ENCODE measurements at regions not wholly inside any gene's neighbourhood (a gene's known extent, or its start where the extent isn't known, plus 50 kb on each side); places are given as distances from the start of the nearest gene placed in this dataset.
"Not testable (repeated sequence)": the region's sequence is repeated elsewhere in the genome, so short reads cannot be mapped to it uniquely, and the experiment has no call there.

DNA sequence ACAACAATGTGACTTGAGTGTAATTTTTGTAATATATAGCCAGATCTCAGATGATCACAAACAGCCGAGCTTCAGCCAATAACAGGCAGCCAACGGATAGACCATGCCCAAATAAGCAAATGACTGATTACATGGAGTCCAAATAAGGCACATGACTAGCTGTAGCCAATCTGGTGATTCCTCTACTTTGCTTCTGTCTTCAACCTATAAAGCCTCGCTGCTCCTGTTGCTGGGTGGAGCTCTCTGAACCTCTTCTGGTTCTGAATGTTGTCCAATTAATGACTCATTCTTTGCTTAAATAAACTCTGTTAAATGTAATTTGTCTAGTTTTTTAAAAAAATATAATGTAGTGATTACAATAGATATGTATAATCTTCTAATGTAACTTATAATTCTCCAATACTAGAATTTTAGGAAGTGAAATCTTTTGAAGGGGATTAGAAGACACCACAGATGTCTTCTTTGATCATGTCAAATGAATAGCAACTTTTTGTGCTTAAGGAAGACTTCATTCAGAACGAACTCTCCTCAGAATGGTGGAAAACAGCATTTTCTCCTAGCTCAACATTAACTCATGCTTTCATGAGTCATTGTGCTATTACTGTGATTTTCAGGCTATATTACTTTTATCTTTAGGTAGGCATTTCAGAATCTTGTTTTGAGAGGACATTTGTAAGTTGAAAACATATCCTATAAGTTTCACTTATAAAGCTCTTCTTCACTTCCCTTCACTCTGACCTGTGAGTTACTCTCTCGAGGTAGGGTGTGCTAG, 857.8 kb upstream of the B3GALT2 start:
- no peak for DNase-seq (ENCODE audit: low read depth, low spot score)

DNA sequence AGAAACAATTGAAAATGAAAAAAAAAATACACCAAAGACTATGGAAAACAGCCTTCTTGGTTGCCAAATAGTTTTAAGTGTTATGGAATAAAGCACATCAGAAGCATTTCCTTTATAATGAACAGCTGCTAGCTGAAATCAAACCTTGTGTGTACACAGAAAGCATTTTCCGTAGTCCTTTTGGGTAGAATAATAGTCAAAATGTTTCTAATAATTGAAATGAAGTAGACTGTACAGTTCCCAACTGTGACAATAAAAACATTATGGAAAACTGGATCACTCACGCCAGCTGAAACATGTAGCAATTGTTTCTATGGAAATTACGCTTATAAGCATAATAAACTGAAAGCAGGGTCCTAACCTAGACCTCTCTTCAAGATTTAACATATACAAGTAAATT, 856.3 kb upstream of the B3GALT2 start:
- DNase-seq (ENCODE audit: low read depth, low spot score): no peak

DNA sequence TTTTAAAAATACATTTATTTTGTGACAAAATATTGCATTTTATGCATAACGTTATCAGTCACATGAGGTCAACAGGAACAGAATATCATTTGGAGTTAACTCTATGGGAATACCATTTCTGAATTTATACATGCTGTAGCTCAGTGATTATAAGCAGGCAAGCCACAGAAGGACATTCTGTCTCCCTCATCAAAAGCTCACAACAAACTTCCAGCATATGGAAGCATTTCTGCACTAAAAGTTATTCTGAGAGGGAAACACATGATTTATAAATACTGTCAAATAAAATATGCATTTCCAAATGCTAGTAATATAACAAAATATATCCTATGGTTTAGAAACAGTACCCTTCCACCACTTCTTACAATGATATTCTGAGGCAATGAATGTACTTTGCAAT, 854.1 kb upstream of the B3GALT2 start:
- no peak for DNase-seq (ENCODE audit: low read depth, low spot score)

DNA sequence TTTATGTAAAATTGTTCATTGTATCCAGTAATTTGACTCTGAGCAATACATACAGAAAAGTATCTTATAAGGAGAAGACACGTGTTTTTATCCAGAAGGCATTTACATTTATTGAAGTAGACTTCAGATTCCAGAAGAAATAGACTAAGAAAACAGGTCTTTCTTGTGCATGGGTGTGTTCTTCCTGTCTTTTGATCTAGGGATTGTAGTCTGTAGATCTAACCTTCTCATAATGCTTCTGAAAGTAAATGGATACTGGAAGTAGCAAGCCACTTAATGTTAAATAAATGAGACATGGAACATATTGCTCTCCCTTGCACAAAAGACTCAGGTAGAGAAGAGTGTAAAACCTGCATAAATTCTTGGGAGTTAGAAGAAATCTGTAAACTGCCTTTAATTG, 853.2 kb upstream of the B3GALT2 start:
- DNase-seq (ENCODE audit: low read depth, low spot score): no peak

DNA sequence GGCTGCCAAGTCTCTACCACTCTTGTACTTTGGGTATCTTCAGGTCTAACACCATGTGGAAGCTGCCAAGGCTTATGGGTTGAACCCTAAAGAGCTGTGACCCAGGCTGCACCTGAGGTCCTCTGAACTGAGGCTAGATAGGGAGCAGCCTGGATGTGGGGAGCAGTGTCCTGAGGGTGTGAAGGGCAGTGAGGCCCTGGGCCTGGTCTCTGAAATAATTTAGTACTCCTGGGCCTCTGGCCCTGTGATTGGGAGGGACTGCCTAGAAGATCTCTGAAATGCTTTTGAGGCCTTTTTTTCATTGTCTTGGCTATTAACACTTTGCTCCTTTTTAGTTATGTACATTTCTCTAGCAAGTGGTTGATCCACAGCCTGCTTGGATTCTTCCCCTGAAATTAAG, 847.2 kb upstream of the B3GALT2 start:
- DNase-seq (ENCODE audit: low read depth, low spot score): no peak

DNA sequence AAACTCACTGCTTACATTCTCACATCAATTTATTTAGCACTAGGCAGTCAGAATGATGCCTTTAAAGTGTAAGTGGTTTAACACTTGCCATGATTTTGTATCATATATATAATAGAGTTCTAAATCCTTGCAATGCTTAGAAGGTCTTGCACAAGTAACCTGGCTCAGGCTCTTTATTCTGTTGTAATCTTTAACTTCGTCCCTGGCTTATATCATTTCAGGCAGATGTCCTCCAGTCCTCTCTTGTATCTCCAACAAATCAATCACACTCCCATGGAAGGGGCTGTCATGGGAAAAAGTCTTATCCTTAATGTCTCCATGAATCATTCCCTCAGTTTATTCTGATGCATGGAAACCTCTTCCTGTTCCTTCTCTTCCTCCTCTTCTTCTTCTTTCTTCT, 841.6 kb upstream of the B3GALT2 start:
- DNase-seq (ENCODE audit: low read depth, low spot score): no peak

DNA sequence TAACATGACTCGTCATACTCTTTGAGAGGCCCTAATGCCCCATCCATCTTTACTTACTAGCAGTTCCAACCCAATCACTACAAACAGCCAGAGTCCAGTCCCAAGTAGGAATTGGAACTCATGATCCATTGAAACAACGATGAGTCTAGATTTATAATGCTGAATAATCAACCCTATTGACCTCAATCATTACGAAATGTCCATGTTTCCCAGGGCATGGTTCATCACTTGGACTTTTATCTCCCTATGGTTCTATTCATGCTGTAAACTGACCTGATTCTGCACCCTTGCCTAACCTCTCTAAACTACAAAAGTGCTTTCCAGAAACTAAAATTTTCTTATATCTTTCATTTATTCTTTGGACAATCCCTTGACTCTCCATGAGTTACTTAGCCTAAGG, 840.0 kb upstream of the B3GALT2 start:
- DNase-seq (ENCODE audit: low read depth, low spot score): no peak

DNA sequence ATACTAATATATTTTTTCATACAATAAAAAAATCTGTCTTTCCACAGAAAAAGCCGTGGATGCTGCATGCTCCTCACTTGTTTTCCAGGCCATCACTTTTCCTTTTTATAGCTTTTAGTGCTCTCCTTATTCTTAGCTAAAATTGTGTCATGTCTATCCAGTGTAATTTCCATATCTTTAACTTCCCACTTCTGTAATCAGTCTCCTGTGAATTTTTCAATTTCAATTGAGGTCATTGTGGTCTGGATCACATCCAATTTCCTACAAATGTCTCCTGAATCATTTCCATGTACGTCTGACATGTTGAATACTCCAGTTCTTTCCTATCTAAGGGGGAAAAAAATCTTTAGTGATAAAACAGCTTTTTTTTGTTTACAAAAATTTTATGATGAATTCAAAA, 838.2 kb upstream of the B3GALT2 start:
- no peak for DNase-seq (ENCODE audit: low read depth, low spot score)

DNA sequence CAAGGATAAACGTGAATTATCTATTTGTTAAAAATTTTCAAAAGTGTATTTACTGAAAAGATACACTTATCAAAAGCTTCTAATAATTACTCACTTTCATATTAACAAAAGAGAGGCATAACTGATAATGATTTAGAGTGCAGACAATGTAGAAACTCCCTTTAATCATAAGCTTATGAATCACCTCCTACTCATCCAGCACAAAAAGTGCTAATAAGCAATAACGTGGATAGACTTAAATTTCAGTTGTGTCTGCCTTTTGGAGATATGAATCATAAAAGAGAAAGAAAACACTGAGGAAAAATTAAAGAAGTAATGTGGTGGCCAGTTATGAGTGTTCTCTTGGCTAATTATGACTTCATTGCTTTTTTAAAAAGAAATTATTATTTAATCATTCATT, 827.6 kb upstream of the B3GALT2 start:
- no peak for DNase-seq (ENCODE audit: low read depth, low spot score)

DNA sequence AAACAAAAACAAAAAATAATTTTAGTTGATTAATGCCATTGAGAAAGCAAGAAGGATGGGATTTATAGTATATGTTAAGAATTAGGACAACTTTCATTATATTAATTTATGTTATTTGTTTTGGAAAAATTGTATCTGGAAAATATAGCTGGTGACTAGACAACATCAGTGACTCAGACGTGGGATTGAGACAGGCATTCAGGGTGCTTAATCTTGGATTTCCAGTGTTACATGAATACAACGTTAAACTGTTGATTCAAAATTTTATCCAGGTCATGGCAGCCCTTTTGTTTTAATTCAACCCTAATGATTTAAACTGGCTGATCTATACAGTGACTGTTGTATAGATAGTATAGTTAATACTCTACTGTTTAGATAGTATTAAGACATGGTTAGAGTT, 827.1 kb upstream of the B3GALT2 start:
- no peak for DNase-seq (ENCODE audit: low read depth, low spot score)

DNA sequence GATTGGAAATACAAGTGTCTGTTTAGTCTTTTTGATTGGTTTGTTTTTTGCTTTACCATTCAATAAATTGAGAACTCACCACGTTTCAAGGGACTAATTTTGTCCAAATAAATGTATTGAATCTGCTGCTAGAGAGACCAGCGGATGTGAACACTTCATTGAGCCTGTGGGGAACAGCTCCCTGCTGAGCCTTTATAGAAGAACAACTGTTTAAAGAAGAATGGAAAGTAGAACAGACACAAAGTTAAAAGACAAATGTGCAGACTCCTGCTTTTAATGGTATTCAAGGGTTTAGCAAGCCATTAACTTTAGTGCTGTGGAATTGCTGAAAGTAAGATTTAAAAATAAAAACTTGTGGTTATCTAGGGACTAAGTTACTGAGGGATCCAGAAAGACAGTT, 817.7 kb upstream of the B3GALT2 start:
- no peak for DNase-seq (ENCODE audit: low read depth, low spot score)

DNA sequence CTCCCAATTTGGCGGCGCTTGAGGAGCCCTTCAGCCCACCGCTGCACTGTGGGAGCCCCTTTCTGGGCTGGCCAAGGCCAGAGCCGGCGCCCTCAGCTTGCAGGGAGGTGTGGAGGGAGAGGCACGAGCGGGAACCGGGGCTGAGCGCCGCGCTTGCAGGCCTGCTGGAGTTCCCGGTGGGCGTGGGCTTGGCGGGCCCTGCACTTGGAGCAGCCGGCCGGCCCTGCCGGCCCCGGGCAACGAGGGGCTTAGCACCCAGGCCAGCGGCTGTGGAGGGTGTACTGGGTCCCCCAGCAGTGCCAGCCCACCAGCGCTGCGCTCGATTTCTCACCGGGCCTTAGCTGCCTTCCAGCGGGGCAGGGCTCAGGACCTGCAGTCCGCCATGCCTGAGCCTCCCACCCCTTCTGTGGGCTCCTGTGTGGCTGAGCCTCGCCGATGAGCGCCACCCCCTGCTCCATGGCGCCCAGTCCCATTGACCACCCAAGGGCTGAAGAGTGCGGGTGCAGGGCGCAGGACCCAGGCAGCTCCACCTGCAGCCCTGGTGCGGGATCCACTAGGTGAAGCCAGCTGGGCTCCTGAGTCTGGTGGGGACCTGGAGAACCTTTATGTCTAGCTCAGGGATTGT, 815.4 kb upstream of the B3GALT2 start:
- DNase-seq (ENCODE audit: low read depth, low spot score): not testable (repeated sequence)

DNA sequence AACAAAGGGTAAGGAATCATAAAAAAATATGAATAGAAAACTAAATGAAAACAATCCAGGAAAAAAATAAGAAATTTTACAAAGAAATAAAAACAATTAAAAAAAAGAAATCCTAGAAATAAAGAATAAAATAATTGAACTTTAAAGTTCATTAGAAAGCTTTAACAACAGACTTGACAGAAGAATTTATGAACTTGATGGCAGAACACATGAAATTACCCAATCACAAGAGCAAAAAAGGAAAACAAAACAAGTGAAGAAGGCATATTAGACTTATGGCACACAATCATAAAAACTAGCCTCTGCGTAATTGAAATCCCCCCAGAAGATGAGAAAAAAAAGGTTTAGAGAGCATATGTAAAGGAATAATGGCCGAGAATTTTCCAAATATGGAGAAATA, 802.5 kb upstream of the B3GALT2 start:
- no peak for DNase-seq (ENCODE audit: low read depth, low spot score)

DNA sequence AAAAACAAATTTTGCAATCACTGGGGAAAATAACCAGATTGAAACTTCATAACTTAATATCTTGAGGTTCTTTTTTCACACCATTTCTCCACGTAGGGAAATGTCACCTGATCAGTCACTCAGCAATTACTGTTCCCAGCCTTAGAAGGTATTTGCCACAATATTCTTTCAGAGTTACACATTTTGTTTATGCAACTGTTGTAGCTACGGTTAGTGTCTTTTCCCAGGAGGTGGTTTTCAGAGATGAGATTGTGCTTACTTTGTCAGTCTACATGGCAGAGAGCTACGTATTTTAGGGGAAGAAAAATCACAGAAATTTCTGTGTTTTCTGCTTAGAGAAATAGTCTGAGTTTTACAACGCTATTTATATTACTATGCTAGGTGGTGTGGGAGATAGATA, 792.8 kb upstream of the B3GALT2 start:
- no peak for DNase-seq (ENCODE audit: low read depth, low spot score)

DNA sequence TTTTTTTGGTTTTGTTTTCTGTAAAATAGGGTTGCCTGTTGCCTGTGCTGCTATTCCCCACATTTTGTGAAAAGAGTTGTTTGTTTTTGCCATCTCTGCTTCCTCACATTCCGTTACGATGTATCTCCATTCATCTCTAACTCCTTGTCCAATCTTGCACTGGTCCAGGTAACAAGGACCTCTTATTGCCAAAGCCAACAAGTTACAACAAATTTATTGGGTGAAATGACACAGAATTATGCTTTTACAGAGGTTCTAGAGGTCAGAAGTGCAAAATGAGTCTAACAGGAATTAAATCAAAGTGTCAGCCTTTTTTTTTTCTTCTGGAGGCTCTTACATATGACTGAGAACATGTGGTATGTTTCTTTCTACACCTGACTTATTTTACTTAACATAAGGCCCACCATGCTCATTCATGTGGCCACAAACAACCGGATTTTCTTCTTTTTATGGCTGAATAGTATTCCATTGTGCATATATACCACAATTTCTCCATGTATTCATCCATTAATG, 787.9 kb upstream of the B3GALT2 start:
- DNase-seq (ENCODE audit: low read depth, low spot score): no peak

DNA sequence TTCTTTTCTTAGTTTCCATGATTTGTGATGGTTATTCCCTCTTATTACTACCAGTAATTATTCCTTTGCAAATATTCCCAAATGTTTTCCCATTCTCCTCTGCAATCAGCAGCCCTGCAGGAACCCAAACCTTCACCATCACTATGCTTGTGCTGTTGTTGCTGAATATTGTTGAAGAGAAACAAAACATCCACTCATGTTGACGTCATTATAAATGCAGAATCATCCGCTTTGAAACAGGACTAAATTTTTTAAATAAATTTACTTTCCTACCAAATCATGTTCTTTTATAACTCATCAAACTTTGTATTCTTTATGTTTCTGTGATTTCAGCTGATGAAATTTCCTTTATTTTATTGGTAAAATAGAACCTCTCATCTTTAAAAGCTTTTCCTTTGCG, 787.0 kb upstream of the B3GALT2 start:
- no peak for DNase-seq (ENCODE audit: low read depth, low spot score)

DNA sequence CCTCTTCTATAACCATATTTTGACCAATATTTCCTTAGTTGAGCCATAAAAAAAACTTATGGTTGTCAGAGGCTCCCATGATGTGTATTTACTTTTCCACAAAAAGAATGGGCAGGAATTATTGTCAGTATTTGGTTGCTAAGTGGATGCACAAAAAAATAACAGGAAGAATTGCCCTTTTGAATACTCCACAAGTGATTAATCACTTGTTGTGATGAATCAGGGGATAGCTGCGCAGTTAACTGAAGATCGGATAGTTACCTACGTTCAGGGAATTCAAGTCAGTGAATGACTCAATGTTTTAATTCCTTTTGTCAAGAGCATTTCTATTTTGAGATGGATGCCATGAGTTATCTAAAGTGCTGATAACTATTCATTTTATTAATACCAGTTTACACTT, 785.2 kb upstream of the B3GALT2 start:
- no peak for DNase-seq (ENCODE audit: low read depth, low spot score)

DNA sequence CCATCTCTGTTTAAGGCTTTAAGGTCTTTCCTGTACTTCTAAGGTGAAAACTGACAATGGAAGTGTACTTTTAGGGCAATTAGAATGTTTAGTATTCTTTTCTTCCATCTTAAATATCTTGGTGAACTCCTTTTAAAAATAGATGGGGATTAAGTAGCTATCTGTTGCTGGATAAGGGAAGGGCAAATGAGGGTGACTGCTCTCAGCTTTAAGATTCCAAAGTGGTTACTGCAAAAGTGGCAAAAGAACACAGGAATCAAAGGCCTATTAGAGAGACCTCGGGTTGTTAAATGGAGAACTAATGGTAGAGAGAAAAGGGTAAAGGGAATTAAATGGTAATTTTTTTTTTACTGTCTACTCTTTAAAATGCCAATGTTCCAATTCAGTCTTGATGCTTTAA, 774.1 kb upstream of the B3GALT2 start:
- DNase-seq (ENCODE audit: low read depth, low spot score): no peak

DNA sequence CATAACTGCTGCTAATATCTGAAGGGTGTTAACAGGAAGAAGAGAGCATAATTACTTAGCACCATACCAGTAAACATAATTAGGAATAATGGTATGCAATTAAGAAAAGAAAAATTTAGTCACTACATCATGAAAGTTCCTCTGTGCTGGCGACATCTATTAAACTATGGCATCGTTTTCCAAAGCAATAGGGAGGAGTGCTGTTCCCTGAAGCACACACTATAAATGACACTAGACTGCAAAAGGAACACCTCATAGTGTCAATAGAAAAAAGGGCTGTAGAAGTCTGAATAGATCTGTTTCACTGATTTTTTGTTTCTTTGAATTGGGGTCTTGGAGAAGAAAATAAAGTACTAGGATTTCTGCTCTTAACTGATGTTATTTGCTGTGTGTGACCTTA, 773.6 kb upstream of the B3GALT2 start:
- no peak for DNase-seq (ENCODE audit: low read depth, low spot score)

DNA sequence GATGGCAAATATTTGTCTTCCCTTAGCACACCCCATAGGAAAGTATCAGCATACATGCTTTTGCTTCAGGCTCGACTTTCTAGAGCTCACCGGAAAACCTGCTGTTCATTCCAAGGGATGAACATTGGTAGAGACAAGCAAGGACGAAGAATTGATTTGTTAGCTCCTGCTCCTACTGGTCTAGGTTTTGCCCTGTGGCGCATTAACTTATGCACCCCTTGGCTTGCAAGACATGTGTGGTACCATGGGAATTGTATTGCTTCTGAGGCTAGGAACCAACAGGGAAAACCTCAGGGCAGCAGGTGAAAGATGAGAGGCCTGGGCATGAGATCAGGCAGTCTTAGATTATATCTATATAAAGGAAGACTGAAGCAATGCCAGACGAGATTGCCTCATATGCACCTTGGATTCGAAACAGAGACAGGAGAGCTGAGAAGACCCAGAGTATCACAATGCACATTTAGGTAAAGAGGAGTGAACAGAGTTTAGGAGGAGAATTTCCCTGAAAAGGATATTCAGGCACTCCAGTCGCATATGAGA, 771.2 kb upstream of the B3GALT2 start:
- DNase-seq (ENCODE audit: low read depth, low spot score): no peak

DNA sequence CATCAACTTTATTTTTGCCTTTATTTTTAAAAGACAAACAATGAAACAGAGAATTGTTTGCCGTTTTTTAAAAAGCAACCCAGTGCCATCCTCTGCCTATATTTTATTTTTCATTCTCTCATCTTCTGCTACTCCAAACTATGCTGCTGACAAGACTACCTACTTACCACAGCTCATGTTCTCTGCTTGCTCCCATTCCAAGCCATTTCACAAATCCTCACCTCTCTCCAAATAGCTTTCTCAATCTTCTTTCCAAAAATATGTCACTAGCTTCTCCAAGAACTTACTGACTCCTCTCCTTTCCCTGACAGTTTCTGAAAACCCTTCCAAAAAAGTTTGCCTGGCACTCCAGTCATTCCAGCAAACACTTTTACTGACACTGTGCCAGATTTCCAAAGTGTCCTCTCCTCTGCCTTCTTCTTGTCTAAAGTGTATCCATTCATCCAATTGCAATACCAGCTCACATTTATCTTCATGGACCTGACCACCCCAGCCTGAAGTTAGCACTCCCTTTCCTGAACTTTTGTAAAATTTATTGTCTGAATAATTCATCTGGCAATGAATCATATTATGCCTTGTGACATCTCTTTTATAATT, 766.5 kb upstream of the B3GALT2 start:
- DNase-seq (ENCODE audit: low read depth, low spot score): no peak

DNA sequence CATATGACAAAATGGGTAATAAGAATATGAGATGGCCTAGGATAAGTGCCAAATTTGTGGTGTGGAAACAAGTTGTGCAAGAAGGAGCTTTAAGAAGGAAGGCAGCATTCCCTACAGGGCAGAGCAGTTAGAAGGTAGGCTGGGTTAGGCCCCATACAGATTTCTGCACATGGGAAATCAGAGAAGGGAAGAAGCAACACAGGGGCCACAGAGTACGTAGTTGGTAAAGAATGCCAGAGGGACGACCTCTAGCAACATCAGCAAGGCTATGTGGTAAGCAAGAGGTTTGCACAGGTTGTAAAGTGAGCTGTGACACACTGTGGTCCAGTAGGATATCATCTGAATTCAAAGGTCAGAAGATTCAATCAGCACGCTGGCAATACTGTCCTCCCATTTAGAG, 765.6 kb upstream of the B3GALT2 start:
- DNase-seq (ENCODE audit: low read depth, low spot score): no peak

DNA sequence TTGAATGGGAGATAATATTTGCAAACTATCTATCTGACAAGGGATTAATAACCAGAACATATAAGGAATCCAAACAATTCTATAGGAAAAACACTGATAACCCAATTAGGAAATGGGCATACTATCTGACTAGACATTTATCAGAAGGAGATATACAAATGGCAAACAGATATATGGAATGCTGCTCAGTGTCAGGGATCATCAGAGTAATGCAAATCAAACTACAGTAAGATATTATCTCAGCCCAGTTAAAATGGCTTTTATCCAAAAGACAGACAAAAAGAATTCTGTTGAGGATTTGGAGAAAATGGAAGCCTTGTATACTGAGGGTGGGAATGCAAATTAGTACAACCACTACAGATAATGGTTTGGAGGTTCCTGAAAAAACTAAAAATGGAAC, 758.0 kb upstream of the B3GALT2 start:
- no peak for DNase-seq (ENCODE audit: low read depth, low spot score)
